Uterus (tissue), 2 donors: ENCODE measurements at regions not wholly inside any gene's neighbourhood (a gene's known extent, or its start where the extent isn't known, plus 50 kb on each side); places are given as distances from the start of the nearest gene placed in this dataset.

Experiments used
- CTCF ChIP-seq, 4 experiments: fragments of 200-600 bp in 2 of 4; fragments of 450-650 bp in 2 of 4; sonication (generic) in 2 of 4; IDR thresholded peaks; one replicate each; pipeline ENCODE4 v1.5.1; 2016 to 2019; ENCODE audit warnings: antibody characterized with exemption in 4 of 4, mild to moderate bottlenecking in 2 of 4, moderate library complexity in 1 of 4
- POLR2A ChIP-seq, 2 donors: fragments of 450-650 bp; IDR thresholded peaks; one replicate each; pipeline ENCODE4 v1.6.1; 2016; ENCODE audit warnings: antibody characterized with exemption in 2 of 2, mild to moderate bottlenecking in 1 of 2, moderate library complexity in 1 of 2

- TF ChIP-seq CTCF (IDR thresholded peaks at IDR 0.05) (no peak), POLR2A (IDR thresholded peaks at IDR 0.05) (no peak)
Measured at GRCh38 chr12:59093073-59093772, 172.9 kb upstream of the LRIG3 start.
